ENCODE measurements at regions not wholly inside any gene's neighbourhood (a gene's known extent, or its start where the extent isn't known, plus 50 kb on each side); places are given as distances from the start of the nearest gene placed in this dataset.
A peak's percentile ranks its signal among the peaks of the same experiment; 100 is the strongest.

GRCh38 chr11:29959488-29959887 is 57.3 kb downstream of the KCNA4 start:
- in situ Hi-C loops (cut with HindIII; ENCODE audit: low pct_unique_long_range_greater_than_20kb, low sequenced_read_pairs) = no loop called here
- no peak for DNase-seq (ENCODE audit: low read depth, low spot score)

GRCh38 chr11:29957431-29957830 is 59.4 kb downstream of the KCNA4 start:
- in situ Hi-C loops (cut with HindIII; ENCODE audit: low pct_unique_long_range_greater_than_20kb, low sequenced_read_pairs) = no loop called here
- DNase-seq (ENCODE audit: low read depth, low spot score) = no peak

- in situ Hi-C loops (cut with HindIII; ENCODE audit: low pct_unique_long_range_greater_than_20kb, low sequenced_read_pairs) = no loop called here
- no peak for DNase-seq (ENCODE audit: low read depth, low spot score)
These were observed 60.7 kb downstream of the KCNA4 start for GRCh38 chr11:29956076-29956556.

- DNase-seq (ENCODE audit: low read depth, low spot score) = no peak
- in situ Hi-C loops (cut with HindIII; ENCODE audit: low pct_unique_long_range_greater_than_20kb, low sequenced_read_pairs) = no loop called here
These were observed 73.5 kb downstream of the KCNA4 start for GRCh38 chr11:29943347-29943746.

GRCh38 chr11:29937526-29937925 is 79.3 kb downstream of the KCNA4 start:
- DNase-seq (ENCODE audit: low read depth, low spot score) = no peak
- in situ Hi-C loops (cut with HindIII; ENCODE audit: low pct_unique_long_range_greater_than_20kb, low sequenced_read_pairs) = no loop called here

GRCh38 chr11:29934115-29934638 is 82.7 kb downstream of the KCNA4 start:
- in situ Hi-C loops (cut with HindIII; ENCODE audit: low pct_unique_long_range_greater_than_20kb, low sequenced_read_pairs) = no loop called here
- DNase-seq (ENCODE audit: low read depth, low spot score) = no peak

GRCh38 chr11:29916040-29916439 is 100.8 kb downstream of the KCNA4 start:
- DNase-seq (ENCODE audit: low read depth, low spot score) = no peak

GRCh38 chr11:29914203-29914930 is 102.5 kb downstream of the KCNA4 start:
- in situ Hi-C loops (cut with HindIII; ENCODE audit: low pct_unique_long_range_greater_than_20kb, low sequenced_read_pairs) = no loop called here

More at GRCh38 chr11:29916040-29916439, 100.8 kb downstream of the KCNA4 start:
- in situ Hi-C loops (cut with HindIII; ENCODE audit: low pct_unique_long_range_greater_than_20kb, low sequenced_read_pairs) = no loop called here

GRCh38 chr11:29913352-29913751 is 103.5 kb downstream of the KCNA4 start:
- DNase-seq (ENCODE audit: low read depth, low spot score) = no peak

More at GRCh38 chr11:29914203-29914930, 102.5 kb downstream of the KCNA4 start:
- no peak for DNase-seq (ENCODE audit: low read depth, low spot score)

GRCh38 chr11:29900382-29900781 is 116.4 kb downstream of the KCNA4 start:
- no peak for DNase-seq (ENCODE audit: low read depth, low spot score)
- in situ Hi-C loops (cut with HindIII; ENCODE audit: low pct_unique_long_range_greater_than_20kb, low sequenced_read_pairs) = no loop called here

More at GRCh38 chr11:29913352-29913751, 103.5 kb downstream of the KCNA4 start:
- in situ Hi-C loops (cut with HindIII; ENCODE audit: low pct_unique_long_range_greater_than_20kb, low sequenced_read_pairs) = no loop called here

- no peak for DNase-seq (ENCODE audit: low read depth, low spot score)
- in situ Hi-C loops (cut with HindIII; ENCODE audit: low pct_unique_long_range_greater_than_20kb, low sequenced_read_pairs) = no loop called here
These were observed 137.3 kb downstream of the KCNA4 start for GRCh38 chr11:29879560-29879959.

- no peak for DNase-seq (ENCODE audit: low read depth, low spot score)
- in situ Hi-C loops (cut with HindIII; ENCODE audit: low pct_unique_long_range_greater_than_20kb, low sequenced_read_pairs) = no loop called here
These were observed 140.6 kb downstream of the KCNA4 start for GRCh38 chr11:29876192-29876591.

GRCh38 chr11:29847219-29847618 is 169.6 kb downstream of the KCNA4 start:
- no peak for DNase-seq (ENCODE audit: low read depth, low spot score)
- in situ Hi-C loops (cut with HindIII; ENCODE audit: low pct_unique_long_range_greater_than_20kb, low sequenced_read_pairs) = no loop called here

- DNase-seq (ENCODE audit: low read depth, low spot score) = peak; percentile 11
- in situ Hi-C loops (cut with HindIII; ENCODE audit: low pct_unique_long_range_greater_than_20kb, low sequenced_read_pairs) = no loop called here
These were observed 172.0 kb downstream of the KCNA4 start for GRCh38 chr11:29844701-29845379.

- in situ Hi-C loops (cut with HindIII; ENCODE audit: low pct_unique_long_range_greater_than_20kb, low sequenced_read_pairs) = no loop called here
- DNase-seq (ENCODE audit: low read depth, low spot score) = no peak
These were observed 172.8 kb downstream of the KCNA4 start for GRCh38 chr11:29844031-29844430.

- DNase-seq (ENCODE audit: low read depth, low spot score) = no peak
- in situ Hi-C loops (cut with HindIII; ENCODE audit: low pct_unique_long_range_greater_than_20kb, low sequenced_read_pairs) = no loop called here
These were observed 174.8 kb downstream of the KCNA4 start for GRCh38 chr11:29842061-29842460.

GRCh38 chr11:29826878-29827277 is 190.0 kb downstream of the KCNA4 start:
- no peak for DNase-seq (ENCODE audit: low read depth, low spot score)
- in situ Hi-C loops (cut with HindIII; ENCODE audit: low pct_unique_long_range_greater_than_20kb, low sequenced_read_pairs) = no loop called here

- in situ Hi-C loops (cut with HindIII; ENCODE audit: low pct_unique_long_range_greater_than_20kb, low sequenced_read_pairs) = no loop called here
- no peak for DNase-seq (ENCODE audit: low read depth, low spot score)
These were observed 200.5 kb downstream of the KCNA4 start for GRCh38 chr11:29816359-29816758.

- in situ Hi-C loops (cut with HindIII; ENCODE audit: low pct_unique_long_range_greater_than_20kb, low sequenced_read_pairs) = no loop called here
- no peak for DNase-seq (ENCODE audit: low read depth, low spot score)
These were observed 207.7 kb downstream of the KCNA4 start for GRCh38 chr11:29809121-29809520.

All from SK-MEL-5 (cell line).